GF-D8 (cell line): ENCODE measurements at regions not wholly inside any gene's neighbourhood (a gene's known extent, or its start where the extent isn't known, plus 50 kb on each side); places are given as distances from the start of the nearest gene placed in this dataset.

Experiments used
- DNase-seq: peaks from one replicate; lab custom pipeline; 2025; lab: John Stamatoyannopoulos, UW

DNA sequence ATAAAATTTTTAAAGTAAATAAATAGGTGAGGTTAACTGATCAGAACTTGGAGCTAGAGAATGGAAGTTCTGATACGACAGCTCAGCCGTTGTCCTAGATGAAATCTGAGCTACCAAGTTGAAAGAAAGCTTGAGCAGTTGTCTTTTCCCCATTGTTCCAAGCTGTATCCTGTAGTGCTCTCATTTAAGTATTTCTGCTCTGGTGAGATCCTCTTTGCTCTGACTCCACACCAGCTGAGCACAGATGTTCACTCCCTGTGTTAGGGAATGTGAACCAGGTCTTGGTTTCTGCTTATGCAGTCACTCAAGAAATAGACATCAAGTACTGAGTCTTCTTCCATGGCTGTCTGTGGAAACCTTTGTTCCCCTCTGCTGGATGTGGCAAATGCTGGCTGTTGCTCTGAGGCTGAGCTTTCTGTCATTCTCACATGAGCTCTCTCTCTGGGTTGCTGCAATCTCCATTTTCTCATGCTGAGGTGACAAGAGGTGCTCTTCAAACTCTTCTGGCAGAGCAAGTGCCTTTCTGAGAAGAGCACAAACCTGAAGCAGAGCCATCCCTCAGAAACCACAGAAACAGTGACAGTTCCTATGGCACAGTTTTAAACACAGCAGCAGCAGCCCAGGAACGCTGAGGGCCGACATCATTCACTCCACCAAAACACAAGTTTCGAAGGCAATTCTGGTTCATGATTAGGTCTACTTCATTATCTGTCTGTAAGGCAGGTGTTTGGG is 194.1 kb downstream of the SP3 start:
- DNase-seq, result no peak

GRCh38 chr2:173772205-173772604 is 193.0 kb downstream of the SP3 start:
- DNase-seq, result no peak

DNA sequence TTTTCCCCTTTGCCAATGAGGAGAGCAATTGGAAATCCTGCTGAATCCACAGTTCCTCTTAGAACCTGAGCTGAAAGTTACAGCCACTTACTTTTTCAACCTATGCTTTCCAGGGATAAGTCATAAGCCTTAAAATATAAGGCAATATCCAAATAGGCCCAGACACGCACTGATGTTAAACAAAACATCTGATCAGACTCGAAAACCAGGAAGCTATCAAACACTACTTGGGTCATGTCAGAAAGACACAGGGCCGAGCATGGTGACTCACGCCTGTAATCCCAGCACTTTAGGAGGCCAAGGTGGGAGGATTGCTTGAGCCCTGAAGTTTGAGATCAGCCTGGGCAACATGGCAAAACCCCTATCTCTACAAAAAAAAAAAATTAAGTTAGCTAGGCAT is 192.1 kb downstream of the SP3 start:
- no peak for DNase-seq

DNA sequence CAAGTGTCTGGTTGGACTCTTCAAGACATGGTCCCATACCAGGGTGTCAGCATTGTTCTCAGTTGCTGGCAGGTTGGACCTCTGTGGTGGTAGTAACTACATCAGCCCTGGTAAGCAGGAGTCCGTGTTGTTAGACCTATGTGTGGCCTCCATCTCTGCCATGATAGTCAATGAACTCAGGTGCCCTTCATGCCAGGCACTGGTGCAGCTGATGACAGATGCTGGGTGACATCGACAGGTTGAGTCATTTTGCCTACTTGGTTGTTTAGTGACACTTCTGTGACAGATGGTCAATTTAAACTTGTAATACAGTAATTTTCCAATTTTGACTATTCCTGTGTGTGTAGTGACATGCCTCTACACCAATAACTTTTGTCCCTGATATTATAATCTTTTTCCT is 189.7 kb downstream of the SP3 start:
- DNase-seq, result no peak

DNA sequence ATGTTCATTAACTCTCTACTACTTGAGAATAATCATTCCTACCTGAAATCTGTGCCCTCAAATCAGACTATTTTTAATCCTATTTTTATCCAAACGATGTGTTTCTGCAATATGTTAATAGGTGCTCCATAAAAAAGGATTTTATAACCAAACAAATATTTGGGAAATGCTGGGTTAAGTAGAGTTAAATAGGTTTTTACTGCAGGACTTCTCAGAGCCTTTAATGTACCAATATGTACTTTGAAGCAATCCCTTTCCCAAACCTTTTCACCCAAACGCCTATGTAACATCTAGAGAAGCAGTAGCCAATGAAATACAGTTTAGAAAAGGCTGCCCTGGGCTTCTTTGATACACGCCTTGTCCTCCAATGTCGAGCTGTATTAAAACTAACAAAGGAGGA is 182.5 kb downstream of the SP3 start:
- no peak for DNase-seq

DNA sequence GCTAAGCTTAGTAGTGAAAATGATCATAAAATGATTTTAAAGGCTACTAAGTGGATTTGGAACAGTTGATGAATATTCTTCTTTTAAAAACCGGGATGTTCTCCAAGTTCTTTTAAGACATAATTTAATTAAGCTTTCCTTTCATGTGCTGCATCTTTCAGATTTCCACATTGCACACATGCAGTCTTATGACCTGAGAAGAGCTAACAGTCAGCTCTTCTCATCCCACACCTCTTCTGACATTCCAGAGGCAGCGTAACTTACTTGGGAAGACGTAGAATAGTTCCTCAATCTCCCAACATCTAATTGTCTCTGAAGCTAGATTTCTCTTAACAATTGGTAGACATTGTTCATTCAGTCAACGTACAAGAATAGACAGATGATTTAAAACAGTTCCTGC is 181.8 kb downstream of the SP3 start:
- no peak for DNase-seq

DNA sequence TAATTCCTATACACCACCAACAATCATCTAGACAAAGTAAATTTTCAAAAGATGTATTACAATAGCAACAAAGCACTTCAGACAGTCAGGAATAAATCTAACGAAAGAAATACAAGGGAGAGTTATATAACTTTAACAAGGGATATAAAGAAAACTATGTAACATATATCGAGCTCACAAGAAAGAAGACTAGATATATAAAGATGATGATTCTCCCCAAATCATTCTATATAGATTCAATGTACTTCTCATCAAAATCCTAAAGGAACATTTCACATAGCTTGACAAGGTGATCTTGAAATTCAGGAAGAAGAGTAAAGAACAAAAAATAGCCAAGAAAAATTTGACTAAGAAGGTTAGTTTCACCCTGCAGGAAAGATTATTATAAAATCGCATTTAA is 179.4 kb downstream of the SP3 start:
- no peak for DNase-seq

DNA sequence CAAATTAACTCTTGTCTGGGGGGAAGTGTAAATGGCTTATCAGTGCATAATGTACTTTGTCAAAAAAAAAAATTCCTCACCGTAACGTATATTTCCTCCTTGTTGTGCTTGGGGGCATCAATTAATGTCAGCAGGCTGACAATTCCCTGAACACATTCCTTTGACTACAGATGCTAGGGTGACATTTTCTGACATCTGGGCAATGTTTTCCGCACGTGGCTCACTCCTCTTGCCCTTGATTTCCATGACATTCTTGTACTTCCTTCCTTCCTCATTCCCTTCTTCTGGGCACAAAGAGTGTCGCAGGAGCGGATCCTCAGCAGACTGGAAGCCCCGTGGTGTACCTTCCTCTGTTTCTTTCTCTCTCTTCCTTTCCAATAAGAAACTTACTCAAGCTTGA is 173.7 kb downstream of the SP3 start:
- no peak for DNase-seq

DNA sequence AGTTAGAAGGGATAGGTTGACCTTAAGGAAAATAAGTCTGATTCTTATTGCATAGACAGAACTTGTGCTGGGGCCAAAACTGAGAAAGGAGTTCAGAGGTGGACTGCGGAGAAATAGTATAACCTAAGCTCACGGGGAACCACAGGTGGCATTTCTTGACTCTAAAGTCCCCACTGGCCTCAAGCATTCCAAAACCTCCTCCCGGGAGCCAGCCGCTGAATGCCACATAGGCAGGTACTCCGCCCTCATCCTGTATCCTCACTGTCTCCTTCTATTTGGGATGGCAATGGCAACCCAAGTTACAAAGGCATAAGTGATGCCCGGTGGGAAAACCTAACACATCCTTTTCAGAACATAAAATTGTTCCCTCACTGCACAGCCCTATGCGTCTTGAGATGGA is 173.0 kb downstream of the SP3 start:
- no peak for DNase-seq

DNA sequence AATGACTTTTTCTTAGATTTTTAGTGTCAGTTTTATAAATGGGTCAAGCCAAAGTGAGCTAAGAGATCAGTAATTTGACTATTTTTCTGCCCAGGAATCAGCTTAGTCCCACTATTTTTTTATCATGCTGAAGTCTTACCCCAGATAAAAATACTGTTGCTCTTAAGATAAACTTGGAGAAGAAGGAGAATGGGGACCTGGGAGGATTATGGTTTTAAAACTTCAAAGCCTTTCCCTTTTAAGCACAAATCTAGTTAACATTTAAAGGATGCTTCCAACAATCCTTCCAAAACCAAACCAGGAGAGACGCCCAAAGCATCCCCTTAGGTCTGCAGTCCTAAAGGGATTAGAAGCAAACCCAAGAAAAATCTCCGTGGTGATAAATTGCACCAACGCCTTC is 172.4 kb downstream of the SP3 start:
- DNase-seq, result no peak

- no peak for DNase-seq
Measured at GRCh38 chr2:173793709-173794565, 171.2 kb downstream of the SP3 start.

DNA sequence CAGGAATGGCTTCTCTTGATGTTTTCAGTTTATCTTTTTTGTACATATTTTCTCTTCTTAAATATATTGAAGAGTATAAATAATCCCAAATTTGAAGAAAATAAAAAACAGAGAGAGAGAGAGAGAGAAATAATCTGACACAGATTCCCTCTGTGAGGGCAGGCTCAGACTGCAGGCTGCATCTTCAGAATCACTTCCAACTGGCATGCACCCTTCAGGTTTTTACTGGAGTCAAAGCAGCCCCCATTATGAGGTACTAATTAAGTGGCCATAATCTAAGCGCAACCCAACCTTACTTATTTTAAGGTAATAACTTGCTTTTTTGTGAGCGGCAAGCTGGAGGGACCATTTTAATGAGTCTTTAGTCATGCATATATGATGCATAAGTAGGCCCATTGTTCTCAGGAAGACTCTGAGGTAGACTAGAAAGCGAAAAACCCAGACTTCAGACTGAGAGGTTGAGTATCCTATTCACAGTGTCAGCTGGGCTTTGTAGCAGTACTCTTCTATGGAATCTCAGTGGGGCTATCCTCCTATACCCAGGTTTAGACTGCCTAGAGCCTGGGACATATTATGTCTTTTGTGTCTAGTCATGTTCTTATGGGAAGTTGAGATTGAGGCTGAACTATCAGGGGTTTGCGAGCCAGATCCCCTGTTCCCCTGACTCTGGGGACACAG is 167.4 kb downstream of the SP3 start:
- no peak for DNase-seq

DNA sequence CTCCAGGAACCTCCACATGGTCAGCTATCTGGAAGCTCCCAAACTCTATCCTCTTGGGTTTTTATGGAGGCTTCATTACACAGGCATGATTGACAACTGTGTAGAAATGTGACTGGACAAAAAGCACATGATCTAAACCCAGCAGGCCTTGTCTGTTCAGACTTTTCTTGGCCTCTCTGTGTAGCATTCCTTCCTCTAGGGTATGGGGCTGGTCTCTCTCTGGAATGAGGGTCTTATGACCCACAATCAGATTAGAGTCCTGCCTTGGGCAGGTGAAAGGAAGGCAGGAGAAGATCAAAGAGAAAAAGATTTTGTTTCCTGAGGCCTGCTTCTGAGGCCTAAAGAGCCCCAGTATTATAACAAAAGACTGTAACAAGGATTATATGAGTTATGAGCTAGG is 162.7 kb downstream of the SP3 start:
- no peak for DNase-seq

DNA sequence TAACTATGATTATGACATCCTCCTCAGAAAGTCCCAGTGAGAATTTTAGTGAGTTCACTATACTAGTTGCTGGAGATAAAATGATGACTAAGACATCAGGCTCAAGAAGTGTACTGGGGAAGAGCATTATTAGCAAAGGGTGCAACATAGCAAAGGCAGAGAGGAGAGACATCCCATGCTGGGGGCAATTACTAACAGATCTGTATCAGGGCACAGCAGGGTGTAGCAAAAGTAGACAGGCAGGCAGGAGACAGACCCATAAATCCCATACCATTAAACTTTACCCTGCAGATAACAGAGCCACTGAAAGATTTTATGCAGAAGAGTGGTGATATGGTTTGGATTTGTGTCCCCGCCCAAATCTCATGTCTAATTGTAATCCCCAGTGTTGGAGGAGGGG is 161.7 kb downstream of the SP3 start:
- no peak for DNase-seq

DNA sequence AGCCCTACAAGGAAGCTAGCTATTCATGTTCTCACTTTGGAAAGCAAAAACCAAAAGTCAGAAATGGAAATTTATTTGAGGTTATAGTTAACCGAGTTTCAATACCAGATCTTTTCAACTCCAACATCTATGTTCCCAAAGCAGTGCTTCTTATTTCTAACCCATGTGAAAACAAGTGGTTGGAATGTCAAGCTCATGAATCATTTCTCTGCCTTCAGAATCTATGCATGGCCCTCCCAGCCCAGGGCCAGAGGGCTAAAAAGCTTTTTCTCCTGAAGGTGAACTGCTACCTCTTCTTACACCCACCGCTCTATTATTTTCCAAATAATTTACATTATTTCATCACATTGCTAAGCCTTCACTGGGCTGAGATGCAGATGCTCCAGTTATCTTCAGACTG is 158.4 kb downstream of the SP3 start:
- no peak for DNase-seq

DNA sequence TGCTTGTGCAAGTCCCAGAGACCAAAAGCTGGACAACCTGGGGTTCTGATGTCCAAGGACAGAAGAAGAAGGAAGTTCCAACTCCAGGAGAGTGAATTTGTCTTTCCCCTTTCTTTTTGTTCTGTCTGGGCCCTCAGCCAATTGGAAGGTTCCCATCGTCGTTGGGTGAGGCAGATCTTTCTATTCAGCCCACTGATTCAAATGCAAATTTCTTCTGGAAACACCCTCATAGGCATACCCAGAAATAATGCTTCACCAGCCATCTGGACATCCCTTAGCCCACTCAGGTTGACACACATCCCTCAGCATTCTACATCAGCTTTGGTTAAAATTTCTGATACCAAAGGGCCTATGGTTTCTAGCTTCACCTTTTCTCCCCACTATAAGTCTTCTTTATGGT is 156.5 kb downstream of the SP3 start:
- no peak for DNase-seq

GRCh38 chr2:173812321-173812720 is 152.9 kb downstream of the SP3 start:
- no peak for DNase-seq

GRCh38 chr2:173814306-173814705 is 150.9 kb downstream of the SP3 start:
- DNase-seq, result no peak

DNA sequence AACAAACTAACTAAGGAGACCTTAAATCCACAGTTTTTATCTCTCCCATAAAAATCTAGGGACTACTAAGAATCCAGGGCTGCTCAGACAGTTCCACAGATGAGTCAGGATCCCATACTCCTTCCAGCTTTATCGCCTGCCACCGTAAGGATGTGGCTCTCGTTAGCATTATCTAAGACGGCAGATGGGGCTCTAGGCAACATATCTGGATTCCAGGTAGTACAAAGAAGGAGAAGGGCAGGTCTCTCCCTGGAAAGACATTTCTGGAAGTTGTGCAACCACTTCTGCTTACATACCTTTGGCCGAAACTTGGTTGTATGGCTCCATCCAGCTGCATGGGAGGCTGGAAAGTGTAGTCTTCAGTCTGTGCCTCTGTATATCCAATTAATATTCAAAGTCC is 149.4 kb downstream of the SP3 start:
- DNase-seq, result no peak

- DNase-seq, result no peak
Measured at GRCh38 chr2:173817582-173817981, 147.6 kb downstream of the SP3 start.

DNA sequence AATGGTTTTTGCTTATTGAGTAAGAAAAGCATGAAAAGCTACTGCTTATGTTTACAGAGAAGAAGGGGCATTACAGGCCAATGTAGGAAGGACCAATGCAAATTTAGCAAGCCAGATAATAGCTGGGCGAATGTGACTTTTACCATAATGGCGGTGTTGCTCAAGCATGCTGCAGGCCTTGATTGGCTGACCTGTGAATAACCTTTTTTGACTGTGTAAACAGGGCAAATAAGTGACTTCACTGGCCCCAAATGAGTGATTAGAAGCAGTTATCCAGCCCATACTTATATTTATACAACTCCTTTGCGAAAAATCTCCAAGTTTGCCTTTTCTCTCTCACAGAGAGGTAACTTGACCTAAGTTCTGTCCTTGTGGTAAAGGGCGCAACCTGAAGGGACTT is 146.9 kb downstream of the SP3 start:
- DNase-seq, result no peak

GRCh38 chr2:173819852-173820251 is 145.3 kb downstream of the SP3 start:
- no peak for DNase-seq

GRCh38 chr2:173821451-173821850 is 143.7 kb downstream of the SP3 start:
- no peak for DNase-seq
